ENCODE measurements at regions not wholly inside any gene's neighbourhood (a gene's known extent, or its start where the extent isn't known, plus 50 kb on each side); places are given as distances from the start of the nearest gene placed in this dataset.
"Not testable (repeated sequence)": the region's sequence is repeated elsewhere in the genome, so short reads cannot be mapped to it uniquely, and the experiment has no call there.

- no peak for TF ChIP-seq CTCF (optimal IDR thresholded peaks at IDR 0.05 in 1 of 3, IDR thresholded peaks at IDR 0.05 in 1 of 3, conservative IDR thresholded peaks at IDR 0.05 in 1 of 3; ENCODE audit: extremely low read depth in 1 of 3, insufficient read depth in 2 of 3, low read length in 3 of 3)
- no peak for TF ChIP-seq EZH2 (IDR thresholded peaks at IDR 0.05; ENCODE audit: low read length)
- no peak overlapping the region for H3K9ac ChIP-seq (ENCODE audit: control insufficient read depth, extremely low read depth, insufficient read depth, low read length)
- no peaks in the 10 kb centered on the region for H3K9me3 ChIP-seq (ENCODE audit: control insufficient read depth, low read depth, low read length)
- H2AFZ ChIP-seq (ENCODE audit: control insufficient read depth, low read length): no peak overlapping the region
- H4K20me1 ChIP-seq (ENCODE audit: control insufficient read depth, extremely low read depth, insufficient read depth, low read length): no peaks in the 10 kb centered on the region
- FAIRE-seq (no peak), DNase-seq (ENCODE audit: low read depth, low spot score) (no peak)
- H3K27ac ChIP-seq (ENCODE audit: control insufficient read depth, insufficient read depth, low read length): no peak overlapping the region
- no peak overlapping the region for H3K4me2 ChIP-seq (ENCODE audit: control insufficient read depth, extremely low read depth, insufficient read depth, low read depth, low read length)
- H3K27me3 ChIP-seq (ENCODE audit: control insufficient read depth, extremely low read depth, insufficient read depth, low read length): no peaks in the 10 kb centered on the region
- H3K4me1 ChIP-seq (ENCODE audit: control insufficient read depth, extremely low read depth, insufficient read depth, low read length): peaks cover 10% of the 10 kb centered on the region
- H3K9me1 ChIP-seq (ENCODE audit: control insufficient read depth, extremely low read depth, insufficient read depth, low read length): no peaks in the 10 kb centered on the region
- dilution Hi-C loops (cut with MboI; ENCODE audit: extremely low pct_ligation_motif_present, low sequenced_read_pairs): no loop called here
- no peak overlapping the region for H3K4me3 ChIP-seq (ENCODE audit: control insufficient read depth in 2 of 3, extremely low read depth in 1 of 3, insufficient read depth in 2 of 3, low read depth in 1 of 3, low read length in 3 of 3)
- no peaks in the 10 kb centered on the region for H3K36me3 ChIP-seq (ENCODE audit: control insufficient read depth in 2 of 2, extremely low read depth in 1 of 2, insufficient read depth in 2 of 2, low read length in 2 of 2)
- no peaks in the 10 kb centered on the region for H3K79me2 ChIP-seq (ENCODE audit: control insufficient read depth, insufficient read depth, low read length)
These were observed 104.7 kb downstream of the GPR85 start for GRCh38 chr7:112981966-112982365.

GRCh38 chr7:112979055-112979454 lies 107.6 kb downstream of the GPR85 start:
- H3K36me3 ChIP-seq (ENCODE audit: control insufficient read depth in 2 of 2, extremely low read depth in 1 of 2, insufficient read depth in 2 of 2, low read length in 2 of 2); H3K9me3 ChIP-seq (ENCODE audit: control insufficient read depth, low read depth, low read length); H3K79me2 ChIP-seq (ENCODE audit: control insufficient read depth, insufficient read depth, low read length); H3K4me3 ChIP-seq (ENCODE audit: control insufficient read depth in 2 of 3, extremely low read depth in 1 of 3, insufficient read depth in 2 of 3, low read depth in 1 of 3, low read length in 3 of 3); H3K27ac ChIP-seq (ENCODE audit: control insufficient read depth, insufficient read depth, low read length); H2AFZ ChIP-seq (ENCODE audit: control insufficient read depth, low read length); DNase-seq (ENCODE audit: low read depth, low spot score); H3K4me1 ChIP-seq (ENCODE audit: control insufficient read depth, extremely low read depth, insufficient read depth, low read length); H3K9me1 ChIP-seq (ENCODE audit: control insufficient read depth, extremely low read depth, insufficient read depth, low read length); dilution Hi-C loops (cut with MboI; ENCODE audit: extremely low pct_ligation_motif_present, low sequenced_read_pairs); H3K9ac ChIP-seq (ENCODE audit: control insufficient read depth, extremely low read depth, insufficient read depth, low read length); H3K4me2 ChIP-seq (ENCODE audit: control insufficient read depth, extremely low read depth, insufficient read depth, low read depth, low read length); FAIRE-seq; H3K27me3 ChIP-seq (ENCODE audit: control insufficient read depth, extremely low read depth, insufficient read depth, low read length); H4K20me1 ChIP-seq (ENCODE audit: control insufficient read depth, extremely low read depth, insufficient read depth, low read length): not testable (repeated sequence)

- dilution Hi-C loops (cut with MboI; ENCODE audit: extremely low pct_ligation_motif_present, low sequenced_read_pairs); H3K9me1 ChIP-seq (ENCODE audit: control insufficient read depth, extremely low read depth, insufficient read depth, low read length); H3K79me2 ChIP-seq (ENCODE audit: control insufficient read depth, insufficient read depth, low read length); DNase-seq (ENCODE audit: low read depth, low spot score); H3K27ac ChIP-seq (ENCODE audit: control insufficient read depth, insufficient read depth, low read length); FAIRE-seq; H3K9ac ChIP-seq (ENCODE audit: control insufficient read depth, extremely low read depth, insufficient read depth, low read length); H3K9me3 ChIP-seq (ENCODE audit: control insufficient read depth, low read depth, low read length); H3K4me3 ChIP-seq (ENCODE audit: control insufficient read depth in 2 of 3, extremely low read depth in 1 of 3, insufficient read depth in 2 of 3, low read depth in 1 of 3, low read length in 3 of 3); H3K27me3 ChIP-seq (ENCODE audit: control insufficient read depth, extremely low read depth, insufficient read depth, low read length); H3K36me3 ChIP-seq (ENCODE audit: control insufficient read depth in 2 of 2, extremely low read depth in 1 of 2, insufficient read depth in 2 of 2, low read length in 2 of 2); H4K20me1 ChIP-seq (ENCODE audit: control insufficient read depth, extremely low read depth, insufficient read depth, low read length); H2AFZ ChIP-seq (ENCODE audit: control insufficient read depth, low read length); H3K4me2 ChIP-seq (ENCODE audit: control insufficient read depth, extremely low read depth, insufficient read depth, low read depth, low read length); H3K4me1 ChIP-seq (ENCODE audit: control insufficient read depth, extremely low read depth, insufficient read depth, low read length): not testable (repeated sequence)
These were observed 109.2 kb downstream of the GPR85 start for GRCh38 chr7:112977244-112977955.

Data from keratinocyte (primary cell).